Bronchial epithelial cell (primary cell): ENCODE measurements at regions not wholly inside any gene's neighbourhood (a gene's known extent, or its start where the extent isn't known, plus 50 kb on each side); places are given as distances from the start of the nearest gene placed in this dataset.

Source experiments
- DNase-seq: peaks from one replicate; pipeline ENCODE4 v3.0.0-alpha.2; 2010; ENCODE audit warnings: low read depth
- FAIRE-seq: peaks from 2 replicates; lab custom pipeline; 2011; peaks lifted over from hg19 to GRCh38; lab: Jason Lieb, UNC
- H3K27me3 ChIP-seq: 2 replicates; pipeline ENCODE4 v1.5.1; 2011; ENCODE audit warnings: low read length; ENCODE audit not compliant: control insufficient read depth, insufficient read depth
- H3K36me3 ChIP-seq: 2 replicates; pipeline ENCODE4 v1.5.1; 2011; ENCODE audit warnings: low read length; ENCODE audit not compliant: control insufficient read depth, insufficient read depth
- H3K4me3 ChIP-seq: 2 replicates; pipeline ENCODE4 v1.5.1; 2011; ENCODE audit warnings: mild to moderate bottlenecking, low read depth, low read length, control low read depth
- TF ChIP-seq, protein P1 (sequence below): IDR thresholded peaks from 2 replicates; pipeline ENCODE4 v1.5.1; 2011; ENCODE audit warnings: mild to moderate bottlenecking, moderate library complexity, low read length, control low read depth, inconsistent platforms; ENCODE audit not compliant: insufficient read depth, severe bottlenecking

DNA sequence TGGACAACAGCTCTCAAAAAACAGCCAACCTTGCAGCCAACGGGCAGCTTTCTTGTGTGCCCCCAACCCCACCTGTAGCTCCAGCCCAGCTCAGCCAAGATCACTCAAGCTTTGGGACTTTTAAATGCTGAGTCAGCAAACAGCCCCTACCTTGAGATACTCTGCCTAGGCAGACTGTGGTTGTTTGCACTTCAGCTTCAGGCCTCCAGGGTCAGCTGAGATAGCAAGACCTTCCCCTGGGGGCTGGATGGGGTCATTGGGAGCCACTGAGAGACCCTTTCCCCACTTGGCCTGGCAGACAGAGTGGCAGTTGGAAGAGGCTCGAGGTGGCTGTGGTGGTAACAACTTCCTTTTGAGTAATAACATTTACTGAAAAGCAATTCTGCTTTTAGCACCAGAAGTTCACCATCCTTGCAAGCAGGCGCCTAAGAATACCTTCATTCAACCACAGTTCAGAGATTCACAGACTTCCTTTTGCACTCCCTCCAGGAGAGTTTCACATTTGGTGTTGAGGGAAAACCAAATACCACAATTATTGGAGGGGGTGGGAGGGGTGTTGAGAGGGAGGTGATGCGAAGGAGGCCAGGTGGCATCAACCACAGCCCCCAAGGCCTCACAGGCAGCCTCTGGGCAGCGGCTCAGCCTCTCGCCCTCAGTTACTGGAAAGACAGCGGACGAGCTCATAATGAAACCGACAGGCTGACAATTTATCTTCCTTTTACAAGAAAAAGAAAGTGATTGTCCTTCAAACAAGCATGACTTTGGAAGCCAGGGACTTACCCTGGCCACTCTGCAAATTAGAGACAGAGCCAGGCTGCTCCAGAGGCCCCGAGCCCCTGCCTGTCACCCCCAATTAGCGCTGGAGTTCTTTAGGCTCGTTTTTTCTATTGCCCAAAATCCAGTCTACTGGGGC is 148.1 kb downstream of the CEBPB start:
- FAIRE-seq, result no peak
- TF ChIP-seq, protein P1, sequence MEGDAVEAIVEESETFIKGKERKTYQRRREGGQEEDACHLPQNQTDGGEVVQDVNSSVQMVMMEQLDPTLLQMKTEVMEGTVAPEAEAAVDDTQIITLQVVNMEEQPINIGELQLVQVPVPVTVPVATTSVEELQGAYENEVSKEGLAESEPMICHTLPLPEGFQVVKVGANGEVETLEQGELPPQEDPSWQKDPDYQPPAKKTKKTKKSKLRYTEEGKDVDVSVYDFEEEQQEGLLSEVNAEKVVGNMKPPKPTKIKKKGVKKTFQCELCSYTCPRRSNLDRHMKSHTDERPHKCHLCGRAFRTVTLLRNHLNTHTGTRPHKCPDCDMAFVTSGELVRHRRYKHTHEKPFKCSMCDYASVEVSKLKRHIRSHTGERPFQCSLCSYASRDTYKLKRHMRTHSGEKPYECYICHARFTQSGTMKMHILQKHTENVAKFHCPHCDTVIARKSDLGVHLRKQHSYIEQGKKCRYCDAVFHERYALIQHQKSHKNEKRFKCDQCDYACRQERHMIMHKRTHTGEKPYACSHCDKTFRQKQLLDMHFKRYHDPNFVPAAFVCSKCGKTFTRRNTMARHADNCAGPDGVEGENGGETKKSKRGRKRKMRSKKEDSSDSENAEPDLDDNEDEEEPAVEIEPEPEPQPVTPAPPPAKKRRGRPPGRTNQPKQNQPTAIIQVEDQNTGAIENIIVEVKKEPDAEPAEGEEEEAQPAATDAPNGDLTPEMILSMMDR, result no peak
- no peaks in the 10 kb centered on the region for H3K27me3 ChIP-seq

DNA sequence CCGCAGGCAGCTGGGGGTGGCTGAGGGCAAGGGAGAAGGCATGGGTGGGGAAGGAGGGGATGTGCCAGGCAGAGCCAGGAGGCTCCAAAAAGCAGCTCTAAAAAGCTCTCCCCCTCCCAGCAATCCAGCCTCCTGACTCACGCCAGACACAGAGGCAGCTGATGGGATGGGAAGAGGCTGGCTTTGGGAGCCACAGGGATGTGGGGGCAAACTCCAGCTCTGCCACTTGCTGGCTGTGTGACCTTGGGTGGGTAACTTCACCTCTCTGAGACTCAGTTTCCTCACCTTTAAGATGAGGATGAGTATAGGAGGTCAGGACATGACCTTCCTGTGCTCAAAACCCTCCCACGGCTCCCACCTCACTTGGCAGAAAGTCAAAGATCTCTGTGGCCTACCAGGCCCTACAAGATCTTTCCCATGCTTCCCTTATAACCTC is 148.9 kb downstream of the CEBPB start:
- Histone ChIP-seq H3K4me3 (no peak overlapping the region), H3K27me3 (no peaks in the 10 kb centered on the region), H3K36me3 (no peaks in the 10 kb centered on the region)
- DNase-seq (no peak), FAIRE-seq (no peak)
- TF ChIP-seq, protein P1, result no peak

More for the DNA sequence above, 148.1 kb downstream of the CEBPB start:
- DNase-seq, result no peak
- Histone ChIP-seq H3K4me3 (no peak overlapping the region), H3K36me3 (no peaks in the 10 kb centered on the region)

DNA sequence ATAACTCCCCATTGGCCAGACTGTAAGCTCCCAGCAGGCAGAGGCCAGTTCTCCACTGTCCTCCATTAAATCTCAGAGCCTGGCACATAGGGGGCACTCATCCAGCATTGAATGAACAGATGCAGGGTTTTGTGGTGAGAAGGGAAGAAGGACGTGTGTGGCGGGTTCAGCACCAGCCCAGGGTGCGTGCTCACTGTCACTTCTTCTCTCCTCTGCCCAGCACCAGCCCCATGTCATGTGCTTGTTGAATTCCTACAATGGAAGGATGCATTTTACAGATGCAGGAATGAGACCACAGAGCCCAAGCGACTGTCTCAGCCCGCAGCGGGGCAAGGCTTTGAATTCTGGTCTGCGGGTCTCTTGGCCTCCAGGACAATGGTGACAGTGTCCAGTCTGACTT is 149.9 kb downstream of the CEBPB start:
- no peak for FAIRE-seq
- H3K4me3 ChIP-seq, result no peak overlapping the region
- DNase-seq, result no peak
- no peaks in the 10 kb centered on the region for H3K36me3 ChIP-seq
- no peaks in the 10 kb centered on the region for H3K27me3 ChIP-seq
- TF ChIP-seq, protein P1, result no peak

DNA sequence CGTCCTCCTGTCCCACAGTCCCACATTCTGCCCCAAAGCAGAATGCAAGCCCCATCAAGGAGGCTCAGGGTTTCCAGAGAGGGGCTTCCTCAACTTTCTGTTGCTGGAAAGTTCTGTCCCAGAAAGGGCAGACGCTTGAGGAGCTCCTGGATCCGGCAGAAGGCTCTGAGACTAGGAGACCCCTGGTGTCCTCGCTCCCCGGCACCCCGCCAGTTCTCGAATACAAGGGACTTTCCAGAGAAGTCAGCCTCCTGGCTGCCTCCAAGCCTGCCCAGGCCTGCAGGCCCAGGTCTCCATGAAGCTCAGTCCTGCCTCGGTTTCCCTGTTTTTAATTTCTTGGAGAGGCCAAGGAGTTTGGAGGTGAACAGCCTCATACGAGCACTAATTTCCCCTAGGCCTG is 150.4 kb downstream of the CEBPB start:
- FAIRE-seq (no peak), DNase-seq (no peak)
- no peaks in the 10 kb centered on the region for H3K36me3 ChIP-seq
- TF ChIP-seq, protein P1, result no peak
- H3K27me3 ChIP-seq, result no peaks in the 10 kb centered on the region
- H3K4me3 ChIP-seq, result no peak overlapping the region

DNA sequence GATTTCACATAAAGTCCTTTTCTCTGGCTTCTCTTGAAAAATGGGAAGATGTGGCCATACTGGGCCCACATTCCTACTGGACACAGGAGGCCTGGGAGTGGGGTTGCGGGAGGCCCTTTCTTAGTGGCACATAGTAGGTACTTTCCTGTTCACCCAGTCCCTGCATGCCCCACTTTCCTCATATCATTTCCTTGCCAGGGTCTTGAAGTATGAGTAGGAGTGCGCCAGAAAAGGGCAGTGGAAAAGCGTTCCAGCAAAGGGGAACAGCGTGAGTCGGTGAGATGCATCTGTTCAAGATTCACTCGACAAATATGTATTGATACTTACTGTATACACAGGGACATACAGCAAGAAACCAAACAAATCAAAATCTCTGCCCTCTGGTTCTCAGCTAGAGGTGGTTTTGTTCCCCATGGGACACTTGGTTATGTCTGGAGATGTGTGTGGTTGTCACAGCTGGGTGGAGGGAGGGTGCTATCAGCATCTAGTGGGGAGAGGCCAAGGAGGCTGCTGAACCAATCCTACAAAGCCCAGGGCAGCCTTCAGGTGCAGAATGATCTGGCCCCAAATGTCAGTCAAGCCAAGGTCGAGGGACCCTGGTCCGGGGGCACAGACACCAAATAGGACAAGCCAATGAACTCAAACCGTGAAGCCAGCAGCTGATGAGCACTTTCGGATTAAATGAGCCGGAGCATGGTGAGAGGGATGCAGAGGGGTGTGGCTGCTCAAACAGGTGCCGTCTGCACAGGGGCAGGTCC is 151.4 kb downstream of the CEBPB start:
- TF ChIP-seq, protein P1, result no peak
- no peak overlapping the region for H3K4me3 ChIP-seq
- H3K27me3 ChIP-seq, result no peaks in the 10 kb centered on the region
- DNase-seq (no peak), FAIRE-seq (no peak)
- H3K36me3 ChIP-seq, result no peaks in the 10 kb centered on the region
